ENCODE measurements at regions not wholly inside any gene's neighbourhood (a gene's known extent, or its start where the extent isn't known, plus 50 kb on each side); places are given as distances from the start of the nearest gene placed in this dataset.

DNA sequence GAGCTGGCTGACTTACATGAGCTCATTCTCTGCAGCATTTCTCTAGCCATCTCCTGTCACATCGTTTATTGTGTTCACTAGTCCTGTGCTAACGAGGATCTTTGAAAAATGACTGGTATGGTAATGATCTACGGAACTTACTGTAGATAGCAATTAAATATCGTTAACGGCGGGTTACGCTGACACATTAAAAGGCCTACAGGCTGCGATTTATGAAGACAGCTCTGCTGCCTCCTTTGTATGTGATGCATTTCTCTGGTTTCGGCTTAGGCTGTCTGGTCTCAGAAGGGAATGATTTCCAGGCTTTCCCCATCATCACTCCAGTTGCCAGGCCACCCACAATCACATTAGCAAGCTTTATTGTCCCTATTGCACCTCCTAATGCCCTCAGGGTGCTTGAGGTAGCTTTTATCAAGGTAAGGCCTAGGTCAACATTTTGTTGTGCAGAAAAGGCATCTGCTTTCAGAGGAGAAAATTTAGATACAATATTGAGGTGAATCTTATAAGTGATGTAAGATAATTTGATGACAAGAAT is 284.4 kb downstream of the SOX11 start:
- Histone ChIP-seq H3K27me3 (ENCODE audit: insufficient read depth, low read length, poor library complexity) (no peaks in the 10 kb centered on the region), H3K4me3 (ENCODE audit: low read depth in 1 of 2, low read length in 2 of 2) (no peak overlapping the region), H3K79me2 (ENCODE audit: insufficient read depth, low read length) (no peaks in the 10 kb centered on the region), H3K9me3 (ENCODE audit: insufficient read depth, low read length, severe bottlenecking) (no peaks in the 10 kb centered on the region), H2AFZ (ENCODE audit: low read depth, low read length) (no peak overlapping the region), H4K20me1 (ENCODE audit: insufficient read depth, low read length) (no peaks in the 10 kb centered on the region), H3K27ac (ENCODE audit: low read length) (no peak overlapping the region), H3K4me1 (ENCODE audit: insufficient read depth, low read length) (no peaks in the 10 kb centered on the region), H3K4me2 (ENCODE audit: insufficient read depth, low read length) (no peak overlapping the region), H3K36me3 (ENCODE audit: insufficient read depth, low read length) (no peaks in the 10 kb centered on the region), H3K9ac (ENCODE audit: low read depth, low read length) (no peak overlapping the region)
- no peak for DNase-seq
- ATAC-seq (ENCODE audit: insufficient read depth, low read depth), result no peak
- TF ChIP-seq, protein P1, sequence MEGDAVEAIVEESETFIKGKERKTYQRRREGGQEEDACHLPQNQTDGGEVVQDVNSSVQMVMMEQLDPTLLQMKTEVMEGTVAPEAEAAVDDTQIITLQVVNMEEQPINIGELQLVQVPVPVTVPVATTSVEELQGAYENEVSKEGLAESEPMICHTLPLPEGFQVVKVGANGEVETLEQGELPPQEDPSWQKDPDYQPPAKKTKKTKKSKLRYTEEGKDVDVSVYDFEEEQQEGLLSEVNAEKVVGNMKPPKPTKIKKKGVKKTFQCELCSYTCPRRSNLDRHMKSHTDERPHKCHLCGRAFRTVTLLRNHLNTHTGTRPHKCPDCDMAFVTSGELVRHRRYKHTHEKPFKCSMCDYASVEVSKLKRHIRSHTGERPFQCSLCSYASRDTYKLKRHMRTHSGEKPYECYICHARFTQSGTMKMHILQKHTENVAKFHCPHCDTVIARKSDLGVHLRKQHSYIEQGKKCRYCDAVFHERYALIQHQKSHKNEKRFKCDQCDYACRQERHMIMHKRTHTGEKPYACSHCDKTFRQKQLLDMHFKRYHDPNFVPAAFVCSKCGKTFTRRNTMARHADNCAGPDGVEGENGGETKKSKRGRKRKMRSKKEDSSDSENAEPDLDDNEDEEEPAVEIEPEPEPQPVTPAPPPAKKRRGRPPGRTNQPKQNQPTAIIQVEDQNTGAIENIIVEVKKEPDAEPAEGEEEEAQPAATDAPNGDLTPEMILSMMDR (IDR thresholded peaks at IDR 0.05; ENCODE audit: borderline replicate concordance, extremely low read depth, low read length, poor library complexity, severe bottlenecking), result no peak
- TF ChIP-seq EZH2 (IDR thresholded peaks at IDR 0.05; ENCODE audit: borderline replicate concordance, low read depth, low read length, severe bottlenecking), result no peak

DNA sequence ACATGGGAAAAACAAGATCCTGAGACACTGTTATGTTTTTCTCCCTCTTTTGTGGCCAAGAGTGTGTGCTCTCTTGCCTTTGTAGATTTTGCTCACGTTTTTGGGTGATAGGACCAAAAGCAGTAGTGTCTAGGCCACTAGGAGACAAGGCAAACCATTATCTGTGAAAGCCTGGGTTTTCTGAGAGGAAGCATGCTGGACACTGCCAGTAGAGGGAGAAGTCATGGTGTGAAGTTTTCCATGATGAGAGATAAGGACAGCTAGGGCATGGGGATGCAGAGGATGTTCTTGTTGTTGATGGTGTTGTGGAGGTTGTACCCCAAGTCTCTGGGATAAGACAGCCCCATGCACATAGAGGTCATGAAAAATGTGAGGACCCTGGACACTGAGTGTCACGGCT is 285.3 kb downstream of the SOX11 start:
- no peaks in the 10 kb centered on the region for H3K27me3 ChIP-seq (ENCODE audit: insufficient read depth, low read length, poor library complexity)
- H3K9ac ChIP-seq (ENCODE audit: low read depth, low read length), result no peak overlapping the region
- no peak overlapping the region for H3K27ac ChIP-seq (ENCODE audit: low read length)
- no peak overlapping the region for H3K4me3 ChIP-seq (ENCODE audit: low read depth in 1 of 2, low read length in 2 of 2)
- DNase-seq (no peak), ATAC-seq (ENCODE audit: insufficient read depth, low read depth) (no peak)
- H4K20me1 ChIP-seq (ENCODE audit: insufficient read depth, low read length), result no peaks in the 10 kb centered on the region
- H2AFZ ChIP-seq (ENCODE audit: low read depth, low read length), result no peak overlapping the region
- TF ChIP-seq EZH2 (IDR thresholded peaks at IDR 0.05; ENCODE audit: borderline replicate concordance, low read depth, low read length, severe bottlenecking), result no peak
- TF ChIP-seq, protein P1 (IDR thresholded peaks at IDR 0.05; ENCODE audit: borderline replicate concordance, extremely low read depth, low read length, poor library complexity, severe bottlenecking), result no peak
- no peaks in the 10 kb centered on the region for H3K36me3 ChIP-seq (ENCODE audit: insufficient read depth, low read length)
- no peaks in the 10 kb centered on the region for H3K9me3 ChIP-seq (ENCODE audit: insufficient read depth, low read length, severe bottlenecking)
- no peaks in the 10 kb centered on the region for H3K79me2 ChIP-seq (ENCODE audit: insufficient read depth, low read length)
- H3K4me2 ChIP-seq (ENCODE audit: insufficient read depth, low read length), result no peak overlapping the region
- H3K4me1 ChIP-seq (ENCODE audit: insufficient read depth, low read length), result no peaks in the 10 kb centered on the region

DNA sequence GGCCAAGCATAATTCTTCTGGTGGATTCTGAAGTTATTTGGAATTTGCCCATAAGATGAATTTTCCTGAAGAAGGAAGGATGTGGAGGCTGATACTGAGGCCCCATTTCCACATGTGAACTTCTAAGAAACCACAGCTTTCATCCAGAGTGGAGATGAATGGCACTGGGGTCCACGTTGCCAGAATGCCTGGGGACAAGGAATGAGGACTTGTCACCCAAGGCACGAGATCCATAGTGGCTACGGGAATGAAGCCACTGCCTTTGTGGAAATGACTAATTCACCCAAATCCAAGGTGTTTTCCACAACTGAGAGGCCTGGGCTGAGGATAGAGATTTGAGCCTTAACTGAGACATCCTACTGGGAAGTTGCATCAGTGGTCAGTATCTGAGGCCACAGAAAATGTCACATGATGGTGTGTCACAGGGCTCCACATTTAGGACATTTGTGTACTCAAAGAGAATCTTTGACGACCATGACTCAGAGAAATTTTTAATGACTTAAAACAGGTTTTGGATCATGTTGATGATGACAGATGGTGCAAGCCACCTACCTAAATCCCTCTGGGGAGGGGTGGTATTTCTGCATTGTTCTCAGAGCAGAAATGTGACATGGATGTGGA is 286.1 kb downstream of the SOX11 start:
- Histone ChIP-seq H3K9ac (ENCODE audit: low read depth, low read length) (no peak overlapping the region), H3K4me1 (ENCODE audit: insufficient read depth, low read length) (no peaks in the 10 kb centered on the region), H2AFZ (ENCODE audit: low read depth, low read length) (no peak overlapping the region), H4K20me1 (ENCODE audit: insufficient read depth, low read length) (no peaks in the 10 kb centered on the region), H3K9me3 (ENCODE audit: insufficient read depth, low read length, severe bottlenecking) (no peaks in the 10 kb centered on the region), H3K27me3 (ENCODE audit: insufficient read depth, low read length, poor library complexity) (no peaks in the 10 kb centered on the region), H3K4me2 (ENCODE audit: insufficient read depth, low read length) (no peak overlapping the region), H3K79me2 (ENCODE audit: insufficient read depth, low read length) (no peaks in the 10 kb centered on the region), H3K4me3 (ENCODE audit: low read depth in 1 of 2, low read length in 2 of 2) (no peak overlapping the region), H3K36me3 (ENCODE audit: insufficient read depth, low read length) (no peaks in the 10 kb centered on the region), H3K27ac (ENCODE audit: low read length) (no peak overlapping the region)
- ATAC-seq (ENCODE audit: insufficient read depth, low read depth), result no peak
- no peak for DNase-seq
- no peak for TF ChIP-seq EZH2 (IDR thresholded peaks at IDR 0.05; ENCODE audit: borderline replicate concordance, low read depth, low read length, severe bottlenecking)
- TF ChIP-seq, protein P1 (IDR thresholded peaks at IDR 0.05; ENCODE audit: borderline replicate concordance, extremely low read depth, low read length, poor library complexity, severe bottlenecking), result no peak
